GM08714 (cell line): ENCODE measurements at regions not wholly inside any gene's neighbourhood (a gene's known extent, or its start where the extent isn't known, plus 50 kb on each side); places are given as distances from the start of the nearest gene placed in this dataset.
"Not testable (repeated sequence)": the region's sequence is repeated elsewhere in the genome, so short reads cannot be mapped to it uniquely, and the experiment has no call there.

Experiments used
- H3K4me3 ChIP-seq: fragments of 200-500 bp; sonication (Bioruptor generic); 2 replicates; pipeline ENCODE4 v1.5.1; 2014; ENCODE audit warnings: mild to moderate bottlenecking, low read length, inconsistent platforms
- ZNF274 ChIP-seq: IDR thresholded peaks from 2 replicates; pipeline ENCODE4 v1.6.1; 2012; ENCODE audit warnings: mild to moderate bottlenecking, low read depth, low read length

- no peak for TF ChIP-seq ZNF274
- no peak overlapping the region for H3K4me3 ChIP-seq
These were observed 168.6 kb downstream of the ALX1 start for GRCh38 chr12:85448548-85449139.

- H3K4me3 ChIP-seq = no peak overlapping the region
- no peak for TF ChIP-seq ZNF274
These were observed 177.0 kb downstream of the ALX1 start for GRCh38 chr12:85457016-85457415.

- TF ChIP-seq ZNF274 = no peak
These were observed 181.1 kb downstream of the ALX1 start for GRCh38 chr12:85461127-85461526.

DNA sequence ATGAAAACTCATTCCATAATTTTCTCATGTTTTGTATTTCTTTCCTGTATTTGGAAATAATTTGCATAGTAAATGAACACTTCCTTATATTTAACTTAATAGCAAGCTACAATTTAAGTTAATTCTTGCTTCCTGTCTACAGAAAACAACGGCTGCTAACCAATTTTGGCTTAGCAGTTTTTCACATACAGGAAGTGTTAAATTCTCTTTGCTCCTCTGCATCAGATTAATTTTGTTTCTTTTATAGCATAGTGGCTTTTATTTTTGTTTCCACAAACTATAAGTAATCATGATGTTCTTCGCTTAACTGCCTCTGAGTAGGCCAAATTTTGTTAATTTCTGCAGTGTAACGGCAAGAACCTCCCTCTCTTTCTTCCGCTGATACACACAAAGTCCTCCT, 182.9 kb downstream of the ALX1 start:
- no peak for TF ChIP-seq ZNF274

More at GRCh38 chr12:85461127-85461526, 181.1 kb downstream of the ALX1 start:
- H3K4me3 ChIP-seq = no peak overlapping the region

GRCh38 chr12:85466890-85467289, 186.9 kb downstream of the ALX1 start:
- H3K4me3 ChIP-seq = no peak overlapping the region
- no peak for TF ChIP-seq ZNF274

More for the DNA sequence above, 182.9 kb downstream of the ALX1 start:
- H3K4me3 ChIP-seq = no peak overlapping the region

DNA sequence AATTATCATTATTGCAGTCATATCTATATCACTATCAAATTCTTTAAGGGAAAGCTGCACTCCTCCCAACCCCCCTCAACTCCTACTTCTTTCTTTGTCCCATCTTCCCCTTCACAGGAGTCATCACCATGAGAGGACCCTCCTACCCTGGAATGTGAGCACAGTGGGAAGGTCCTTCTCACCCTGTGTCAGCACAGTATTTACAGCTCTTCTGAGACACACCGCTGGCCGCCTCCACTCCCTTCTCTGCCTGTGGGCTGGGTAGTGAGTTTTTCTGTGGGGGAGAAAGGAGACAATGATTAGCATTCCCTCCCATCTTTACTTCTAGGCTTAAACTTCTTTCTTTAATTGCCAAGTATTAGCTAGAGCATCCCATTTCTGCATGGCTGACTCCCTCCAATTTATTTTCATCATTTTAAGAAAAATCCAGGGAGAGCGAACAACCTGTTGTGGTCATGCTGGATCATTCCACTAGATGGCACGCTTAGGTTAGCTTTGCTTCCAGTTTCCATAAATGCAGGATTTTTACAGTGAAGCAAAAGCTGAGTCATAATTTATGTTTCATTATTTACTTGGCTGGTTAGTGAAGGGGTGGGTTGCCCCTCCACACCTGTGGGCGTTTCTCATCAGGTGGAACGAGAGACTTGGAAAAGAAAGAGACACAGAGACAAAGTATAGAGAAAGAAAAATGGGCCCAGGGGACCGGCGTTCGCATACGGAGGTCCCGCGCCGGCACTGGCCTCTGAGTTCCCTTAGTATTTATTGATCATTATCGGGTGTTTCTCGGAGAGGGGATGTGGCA, 188.5 kb downstream of the ALX1 start:
- H3K4me3 ChIP-seq = peak overlapping the region; percentile 50; the same call in 1 of the 2 replicates
- no peak for TF ChIP-seq ZNF274

DNA sequence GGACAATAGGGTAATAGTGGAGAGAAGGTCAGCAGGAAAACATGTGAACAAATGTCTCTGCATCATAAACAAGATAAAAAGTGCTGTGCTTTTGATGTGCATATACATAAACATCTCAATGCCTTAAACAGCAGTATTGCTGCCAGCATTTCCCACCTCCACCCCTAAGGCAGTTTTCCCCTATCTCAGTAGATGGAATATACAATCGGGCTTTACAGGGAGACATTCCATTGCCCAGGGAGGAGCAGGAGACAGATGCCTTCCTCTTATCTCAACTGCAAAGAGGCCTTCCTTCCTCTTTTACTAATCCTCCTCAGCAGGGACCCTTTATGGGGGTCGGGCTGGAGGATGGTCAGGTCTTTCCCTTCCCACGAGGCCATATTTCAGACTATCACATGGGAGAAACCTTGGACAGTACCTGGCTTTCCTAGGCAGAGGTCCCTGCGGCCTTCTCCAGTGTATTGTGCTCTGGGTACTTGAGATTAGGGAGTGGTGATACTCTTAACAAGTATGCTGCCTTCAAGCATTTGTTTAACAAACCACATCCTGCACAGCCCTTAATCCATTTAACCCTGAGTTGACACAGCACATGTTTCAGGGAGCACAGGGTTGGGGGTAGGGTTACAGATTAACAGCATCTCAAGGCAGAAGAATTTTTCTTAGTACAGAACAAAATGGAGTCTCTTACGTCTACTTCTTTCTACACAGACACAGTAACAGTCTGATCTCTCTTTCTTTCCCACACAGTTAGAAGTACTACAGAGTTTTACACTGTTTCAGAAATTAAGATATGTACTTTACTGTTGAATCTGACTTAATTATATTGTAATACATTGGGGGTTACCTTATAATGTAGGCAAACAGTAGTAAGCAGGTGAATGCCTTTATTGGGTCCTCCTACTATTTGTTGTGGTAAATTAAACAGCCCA, 189.4 kb downstream of the ALX1 start:
- H3K4me3 ChIP-seq = peak overlapping the region; percentile 50; the same call in 1 of the 2 replicates

GRCh38 chr12:85475277-85475676, 195.3 kb downstream of the ALX1 start:
- not testable (repeated sequence) for H3K4me3 ChIP-seq

DNA sequence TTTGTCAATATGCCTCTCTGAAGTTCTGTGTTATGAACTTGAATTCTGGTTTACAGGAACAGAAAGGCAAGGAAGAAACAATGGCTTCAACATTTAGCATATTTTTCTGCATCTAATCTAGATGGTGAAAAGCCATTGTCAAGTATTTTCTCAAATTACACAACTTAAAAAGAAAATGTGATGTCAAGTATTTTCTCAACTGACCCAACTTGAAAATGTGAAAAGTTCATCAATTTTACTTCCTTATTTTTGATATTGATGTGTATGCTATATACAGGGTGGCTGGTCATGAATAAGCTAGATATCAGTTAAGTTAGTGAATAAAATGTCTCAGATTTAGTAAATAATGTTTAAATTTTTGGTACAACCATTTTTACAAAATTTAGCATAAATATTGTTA, 196.7 kb downstream of the ALX1 start:
- no peak for TF ChIP-seq ZNF274
- H3K4me3 ChIP-seq = no peak overlapping the region

DNA sequence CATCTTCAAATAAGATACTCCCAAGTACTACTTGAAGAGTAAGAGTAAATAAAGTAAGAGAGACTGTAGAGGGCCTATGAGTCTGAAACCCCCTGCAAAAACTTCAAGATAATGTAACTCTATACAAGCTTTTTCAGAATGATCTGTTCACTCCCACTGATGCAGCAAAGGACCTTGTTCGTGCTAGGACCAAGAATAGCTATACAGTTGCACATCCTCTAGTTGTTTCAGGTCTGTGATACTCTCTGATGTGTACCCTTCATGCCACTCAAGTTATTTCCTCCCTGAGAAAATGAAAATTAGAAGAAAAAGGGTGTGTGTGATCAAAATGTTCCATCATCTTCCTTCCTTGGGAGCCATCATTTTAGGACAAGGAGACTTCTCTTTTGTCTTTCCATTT, 204.4 kb downstream of the ALX1 start:
- no peak overlapping the region for H3K4me3 ChIP-seq
- no peak for TF ChIP-seq ZNF274

GRCh38 chr12:85489194-85489593, 209.2 kb downstream of the ALX1 start:
- no peak for TF ChIP-seq ZNF274
- no peak overlapping the region for H3K4me3 ChIP-seq

DNA sequence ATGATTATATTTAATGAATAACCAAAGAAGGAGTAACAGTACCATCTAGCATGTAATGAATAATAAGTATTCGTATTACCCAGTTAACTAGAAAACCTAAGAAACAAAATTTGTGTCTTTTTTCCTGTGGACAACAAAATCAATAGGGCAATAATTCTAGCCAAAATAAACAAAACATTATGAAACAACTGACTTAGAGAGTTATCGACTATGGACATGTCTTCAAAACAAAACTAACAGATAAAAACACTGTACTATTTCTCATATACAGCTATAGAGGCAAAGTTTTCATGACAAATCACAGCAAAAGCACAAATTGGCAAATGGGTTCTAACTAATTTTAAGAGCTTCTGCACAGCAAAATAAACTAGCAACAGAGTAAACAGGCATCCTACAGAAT, 224.1 kb downstream of the ALX1 start:
- H3K4me3 ChIP-seq = no peak overlapping the region
- no peak for TF ChIP-seq ZNF274

DNA sequence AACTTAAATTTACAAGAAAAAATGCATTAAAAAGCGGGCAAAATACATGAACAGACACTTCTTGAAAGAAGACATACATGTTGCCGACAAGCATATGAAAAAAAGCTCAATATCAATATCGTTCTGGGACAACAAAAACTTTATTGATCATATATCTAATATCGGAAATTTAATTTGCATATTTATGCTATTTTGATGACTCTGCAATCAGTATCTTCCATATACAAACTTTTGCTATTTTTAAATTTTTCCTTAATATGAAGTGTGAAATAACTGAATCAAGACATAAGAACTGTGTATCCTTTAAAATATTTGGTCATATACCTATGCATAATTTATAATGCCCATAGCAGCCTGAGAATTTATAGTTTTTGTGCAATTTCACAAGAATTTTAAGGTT, 224.6 kb downstream of the ALX1 start:
- TF ChIP-seq ZNF274 = no peak
- H3K4me3 ChIP-seq = no peak overlapping the region

GRCh38 chr12:85507456-85507855, 227.4 kb downstream of the ALX1 start:
- no peak for TF ChIP-seq ZNF274
- no peak overlapping the region for H3K4me3 ChIP-seq
